ENCODE measurements at regions not wholly inside any gene's neighbourhood (a gene's known extent, or its start where the extent isn't known, plus 50 kb on each side); places are given as distances from the start of the nearest gene placed in this dataset.

DNA sequence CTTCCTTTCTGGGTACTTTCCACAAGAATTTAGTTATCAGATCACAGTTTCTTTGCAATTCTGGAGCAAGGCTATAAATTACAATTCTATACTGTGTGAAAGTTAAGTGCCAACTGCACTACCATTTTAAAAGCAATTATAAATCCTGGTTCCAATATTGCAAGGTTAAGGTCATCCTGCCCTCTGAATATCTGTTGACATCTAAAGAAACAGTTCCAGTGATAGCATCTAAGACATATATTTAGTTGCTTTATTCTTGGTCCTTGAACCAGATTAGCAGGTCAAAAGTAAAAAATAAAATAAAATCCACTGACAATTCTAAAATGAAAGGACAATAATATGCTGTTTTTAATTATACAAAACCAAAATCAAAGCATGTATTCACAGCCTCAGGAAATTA lies 334.2 kb downstream of the ATXN7L3B start:
- Histone ChIP-seq H3K4me1 (ENCODE audit: control insufficient read depth, insufficient read depth, low read depth, low read length) (no peaks in the 10 kb centered on the region), H3K79me1 (replicated peaks; ENCODE audit: low read length, poor library complexity, severe bottlenecking) (no peaks in the 10 kb centered on the region), H4K91ac (ENCODE audit: low read length) (no peak overlapping the region), H3K9me3 (ENCODE audit: control insufficient read depth, low read length) (no peaks in the 10 kb centered on the region), H2BK120ac (ENCODE audit: low read depth, low read length) (no peak overlapping the region), H3K36me3 (ENCODE audit: control insufficient read depth in 1 of 2, insufficient read depth in 2 of 2, low read depth in 1 of 2, low read length in 2 of 2) (no peaks in the 10 kb centered on the region), H3K9ac (ENCODE audit: low read length) (no peak overlapping the region), H2BK5ac (ENCODE audit: low read depth, low read length, poor library complexity, severe bottlenecking) (no peak overlapping the region), H3K27me3 (ENCODE audit: control insufficient read depth in 1 of 2, insufficient read depth in 1 of 2, low read length in 2 of 2) (no peaks in the 10 kb centered on the region), H3K4me3 (ENCODE audit: insufficient read depth in 1 of 2, low read depth in 1 of 2, low read length in 2 of 2) (no peak overlapping the region), H3K18ac (ENCODE audit: low read depth in 1 of 2, low read length in 2 of 2) (no peak overlapping the region), H3K4me2 (ENCODE audit: low read length, poor library complexity, severe bottlenecking) (no peak overlapping the region), H4K8ac (ENCODE audit: low read length) (no peak overlapping the region), H3K23ac (ENCODE audit: low read length in 2 of 2) (no peak overlapping the region), H2BK15ac (ENCODE audit: low read depth, poor library complexity, severe bottlenecking) (no peak overlapping the region), H2BK12ac (ENCODE audit: low read length in 2 of 2) (no peak overlapping the region), H2AK5ac (ENCODE audit: low read length, severe bottlenecking) (no peak overlapping the region), H3K4ac (ENCODE audit: low read depth in 1 of 2, low read length in 2 of 2) (no peak overlapping the region), H3K27ac (ENCODE audit: low read length, poor library complexity, severe bottlenecking) (no peak overlapping the region), H2AFZ (ENCODE audit: low read depth, low read length) (no peak overlapping the region), H3K14ac (ENCODE audit: low read length in 2 of 2) (no peak overlapping the region)
- no peak for DNase-seq

- no peak overlapping the region for H3K27ac ChIP-seq (ENCODE audit: low read length, poor library complexity, severe bottlenecking)
- no peak overlapping the region for H3K14ac ChIP-seq (ENCODE audit: low read length in 2 of 2)
- H3K9me3 ChIP-seq (ENCODE audit: control insufficient read depth, low read length), result no peaks in the 10 kb centered on the region
- no peak overlapping the region for H2BK15ac ChIP-seq (ENCODE audit: low read depth, poor library complexity, severe bottlenecking)
- no peaks in the 10 kb centered on the region for H3K4me1 ChIP-seq (ENCODE audit: control insufficient read depth, insufficient read depth, low read depth, low read length)
- no peak overlapping the region for H2AFZ ChIP-seq (ENCODE audit: low read depth, low read length)
- H3K4me2 ChIP-seq (ENCODE audit: low read length, poor library complexity, severe bottlenecking), result no peak overlapping the region
- H3K23ac ChIP-seq (ENCODE audit: low read length in 2 of 2), result no peak overlapping the region
- DNase-seq, result no peak
- no peak overlapping the region for H2AK5ac ChIP-seq (ENCODE audit: low read length, severe bottlenecking)
- no peak overlapping the region for H2BK120ac ChIP-seq (ENCODE audit: low read depth, low read length)
- no peaks in the 10 kb centered on the region for H3K27me3 ChIP-seq (ENCODE audit: control insufficient read depth in 1 of 2, insufficient read depth in 1 of 2, low read length in 2 of 2)
- H2BK5ac ChIP-seq (ENCODE audit: low read depth, low read length, poor library complexity, severe bottlenecking), result no peak overlapping the region
- H2BK12ac ChIP-seq (ENCODE audit: low read length in 2 of 2), result no peak overlapping the region
- no peaks in the 10 kb centered on the region for H3K36me3 ChIP-seq (ENCODE audit: control insufficient read depth in 1 of 2, insufficient read depth in 2 of 2, low read depth in 1 of 2, low read length in 2 of 2)
- 73% methylated on average over 2 of the region's 2 CpGs for WGBS
- no peak overlapping the region for H3K9ac ChIP-seq (ENCODE audit: low read length)
- H3K4me3 ChIP-seq (ENCODE audit: insufficient read depth in 1 of 2, low read depth in 1 of 2, low read length in 2 of 2), result no peak overlapping the region
- H4K8ac ChIP-seq (ENCODE audit: low read length), result no peak overlapping the region
- no peak overlapping the region for H3K4ac ChIP-seq (ENCODE audit: low read depth in 1 of 2, low read length in 2 of 2)
- H3K79me1 ChIP-seq (replicated peaks; ENCODE audit: low read length, poor library complexity, severe bottlenecking), result no peaks in the 10 kb centered on the region
- H4K91ac ChIP-seq (ENCODE audit: low read length), result no peak overlapping the region
- H3K18ac ChIP-seq (ENCODE audit: low read depth in 1 of 2, low read length in 2 of 2), result no peak overlapping the region
Measured at GRCh38 chr12:74885775-74886174, 323.9 kb downstream of the KCNC2 start.

DNA sequence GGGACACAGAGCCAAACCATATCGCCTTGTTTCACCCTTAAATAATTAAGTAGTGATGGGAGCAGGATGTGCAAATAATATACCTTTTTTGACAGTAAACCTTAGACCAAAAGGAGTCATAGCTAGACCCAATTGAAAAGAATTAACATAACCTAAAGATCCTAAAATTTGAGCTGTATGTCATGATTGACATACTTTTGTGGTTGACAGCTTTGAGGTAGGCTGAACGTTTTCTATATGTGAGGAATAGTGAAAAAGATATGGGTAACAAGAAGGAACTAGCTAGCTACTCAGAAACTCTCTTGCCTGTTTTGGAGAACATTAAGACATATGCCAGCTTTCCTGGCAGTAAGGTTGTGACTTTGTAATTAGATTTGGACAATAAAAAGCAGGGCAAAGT lies 320.6 kb downstream of the KCNC2 start:
- Histone ChIP-seq H3K9me3 (ENCODE audit: control insufficient read depth, low read length) (no peaks in the 10 kb centered on the region), H2BK15ac (ENCODE audit: low read depth, poor library complexity, severe bottlenecking) (no peak overlapping the region), H3K9ac (ENCODE audit: low read length) (no peak overlapping the region), H3K18ac (ENCODE audit: low read depth in 1 of 2, low read length in 2 of 2) (no peak overlapping the region), H3K36me3 (ENCODE audit: control insufficient read depth in 1 of 2, insufficient read depth in 2 of 2, low read depth in 1 of 2, low read length in 2 of 2) (no peaks in the 10 kb centered on the region), H2BK120ac (ENCODE audit: low read depth, low read length) (no peak overlapping the region), H4K8ac (ENCODE audit: low read length) (no peak overlapping the region), H3K4me2 (ENCODE audit: low read length, poor library complexity, severe bottlenecking) (no peak overlapping the region), H4K91ac (ENCODE audit: low read length) (no peak overlapping the region), H3K4ac (ENCODE audit: low read depth in 1 of 2, low read length in 2 of 2) (no peak overlapping the region), H2AK5ac (ENCODE audit: low read length, severe bottlenecking) (no peak overlapping the region), H3K4me1 (ENCODE audit: control insufficient read depth, insufficient read depth, low read depth, low read length) (no peaks in the 10 kb centered on the region), H3K4me3 (ENCODE audit: insufficient read depth in 1 of 2, low read depth in 1 of 2, low read length in 2 of 2) (no peak overlapping the region), H2BK5ac (ENCODE audit: low read depth, low read length, poor library complexity, severe bottlenecking) (no peak overlapping the region), H2AFZ (ENCODE audit: low read depth, low read length) (no peak overlapping the region), H3K14ac (ENCODE audit: low read length in 2 of 2) (no peak overlapping the region), H3K27ac (ENCODE audit: low read length, poor library complexity, severe bottlenecking) (peak overlapping the region; percentile 79), H3K23ac (ENCODE audit: low read length in 2 of 2) (no peak overlapping the region), H2BK12ac (ENCODE audit: low read length in 2 of 2) (no peak overlapping the region), H3K27me3 (ENCODE audit: control insufficient read depth in 1 of 2, insufficient read depth in 1 of 2, low read length in 2 of 2) (no peaks in the 10 kb centered on the region), H3K79me1 (replicated peaks; ENCODE audit: low read length, poor library complexity, severe bottlenecking) (no peaks in the 10 kb centered on the region)
- WGBS, result 95% methylated on average over 1 of the region's 2 CpGs
- no peak for DNase-seq

GRCh38 chr12:74889563-74890236 lies 319.9 kb downstream of the KCNC2 start:
- no peak overlapping the region for H3K4ac ChIP-seq (ENCODE audit: low read depth in 1 of 2, low read length in 2 of 2)
- peak overlapping the region; percentile 23 for H3K4me2 ChIP-seq (ENCODE audit: low read length, poor library complexity, severe bottlenecking)
- H3K23ac ChIP-seq (ENCODE audit: low read length in 2 of 2), result no peak overlapping the region
- H3K9ac ChIP-seq (ENCODE audit: low read length), result peak overlapping the region; percentile 23
- peak; percentile 60 for DNase-seq
- H2BK120ac ChIP-seq (ENCODE audit: low read depth, low read length), result no peak overlapping the region
- no peaks in the 10 kb centered on the region for H3K36me3 ChIP-seq (ENCODE audit: control insufficient read depth in 1 of 2, insufficient read depth in 2 of 2, low read depth in 1 of 2, low read length in 2 of 2)
- no peak overlapping the region for H2BK15ac ChIP-seq (ENCODE audit: low read depth, poor library complexity, severe bottlenecking)
- H3K4me1 ChIP-seq (ENCODE audit: control insufficient read depth, insufficient read depth, low read depth, low read length), result no peaks in the 10 kb centered on the region
- H2BK5ac ChIP-seq (ENCODE audit: low read depth, low read length, poor library complexity, severe bottlenecking), result no peak overlapping the region
- no peaks in the 10 kb centered on the region for H3K9me3 ChIP-seq (ENCODE audit: control insufficient read depth, low read length)
- H3K27ac ChIP-seq (ENCODE audit: low read length, poor library complexity, severe bottlenecking), result peak overlapping the region; percentile 79
- H2AFZ ChIP-seq (ENCODE audit: low read depth, low read length), result no peak overlapping the region
- no peak overlapping the region for H4K8ac ChIP-seq (ENCODE audit: low read length)
- H2AK5ac ChIP-seq (ENCODE audit: low read length, severe bottlenecking), result no peak overlapping the region
- H2BK12ac ChIP-seq (ENCODE audit: low read length in 2 of 2), result no peak overlapping the region
- H3K4me3 ChIP-seq (ENCODE audit: insufficient read depth in 1 of 2, low read depth in 1 of 2, low read length in 2 of 2), result peak overlapping the region in 1 of 2 experiments; percentile 45
- no peak overlapping the region for H4K91ac ChIP-seq (ENCODE audit: low read length)
- 0% methylated on average over 1 of the region's 3 CpGs for WGBS
- no peak overlapping the region for H3K18ac ChIP-seq (ENCODE audit: low read depth in 1 of 2, low read length in 2 of 2)
- H3K14ac ChIP-seq (ENCODE audit: low read length in 2 of 2), result no peak overlapping the region
- no peaks in the 10 kb centered on the region for H3K79me1 ChIP-seq (replicated peaks; ENCODE audit: low read length, poor library complexity, severe bottlenecking)
- H3K27me3 ChIP-seq (ENCODE audit: control insufficient read depth in 1 of 2, insufficient read depth in 1 of 2, low read length in 2 of 2), result no peaks in the 10 kb centered on the region
